ENCODE measurements at regions not wholly inside any gene's neighbourhood (a gene's known extent, or its start where the extent isn't known, plus 50 kb on each side); places are given as distances from the start of the nearest gene placed in this dataset.

GRCh38 chr4:141783770-141784169 is 147.4 kb downstream of the IL15 start:
- no peak for DNase-seq (ENCODE audit: low read depth in 4 of 4, low spot score in 3 of 4)

GRCh38 chr4:141786946-141787345 is 150.6 kb downstream of the IL15 start:
- no peak for DNase-seq (ENCODE audit: low read depth in 4 of 4, low spot score in 3 of 4)

- no peak for DNase-seq (ENCODE audit: low read depth in 4 of 4, low spot score in 3 of 4)
Observed at GRCh38 chr4:141788169-141788915, 152.0 kb downstream of the IL15 start.

GRCh38 chr4:141789716-141790115 is 153.3 kb downstream of the IL15 start:
- DNase-seq (ENCODE audit: low read depth in 4 of 4, low spot score in 3 of 4): no peak

GRCh38 chr4:141792164-141792563 is 155.8 kb downstream of the IL15 start:
- no peak for DNase-seq (ENCODE audit: low read depth in 4 of 4, low spot score in 3 of 4)

- DNase-seq (ENCODE audit: low read depth in 4 of 4, low spot score in 3 of 4): no peak
Observed at GRCh38 chr4:141797966-141798365, 161.6 kb downstream of the IL15 start.

GRCh38 chr4:141801558-141801957 is 165.2 kb downstream of the IL15 start:
- no peak for DNase-seq (ENCODE audit: low read depth in 4 of 4, low spot score in 3 of 4)

- DNase-seq (ENCODE audit: low read depth in 4 of 4, low spot score in 3 of 4): no peak
Observed at GRCh38 chr4:141802333-141802732, 165.9 kb downstream of the IL15 start.

GRCh38 chr4:141804836-141805235 is 168.5 kb downstream of the IL15 start:
- no peak for DNase-seq (ENCODE audit: low read depth in 4 of 4, low spot score in 3 of 4)

- no peak for DNase-seq (ENCODE audit: low read depth in 4 of 4, low spot score in 3 of 4)
Observed at GRCh38 chr4:141807103-141807891, 170.9 kb downstream of the IL15 start.

- DNase-seq (ENCODE audit: low read depth in 4 of 4, low spot score in 3 of 4): no peak
Observed at GRCh38 chr4:141810038-141810711, 173.8 kb downstream of the IL15 start.

GRCh38 chr4:141810712-141811375 is 174.5 kb downstream of the IL15 start:
- no peak for DNase-seq (ENCODE audit: low read depth in 4 of 4, low spot score in 3 of 4)

GRCh38 chr4:141812158-141812557 is 175.8 kb downstream of the IL15 start:
- DNase-seq (ENCODE audit: low read depth in 4 of 4, low spot score in 3 of 4): no peak

- DNase-seq (ENCODE audit: low read depth in 4 of 4, low spot score in 3 of 4): no peak
Observed at GRCh38 chr4:141814499-141814898, 178.1 kb downstream of the IL15 start.

GRCh38 chr4:141815646-141816045 is 179.3 kb downstream of the IL15 start:
- no peak for DNase-seq (ENCODE audit: low read depth in 4 of 4, low spot score in 3 of 4)

GRCh38 chr4:141826260-141826659 is 189.9 kb downstream of the IL15 start:
- no peak for DNase-seq (ENCODE audit: low read depth in 4 of 4, low spot score in 3 of 4)

GRCh38 chr4:141833209-141833608 is 196.8 kb downstream of the IL15 start:
- DNase-seq (ENCODE audit: low read depth in 4 of 4, low spot score in 3 of 4): no peak

GRCh38 chr4:141840299-141840986 is 204.1 kb downstream of the IL15 start:
- DNase-seq (ENCODE audit: low read depth in 4 of 4, low spot score in 3 of 4): no peak

GRCh38 chr4:141843136-141843535 is 206.8 kb downstream of the IL15 start:
- no peak for DNase-seq (ENCODE audit: low read depth in 4 of 4, low spot score in 3 of 4)

GRCh38 chr4:141845901-141846300 is 209.5 kb downstream of the IL15 start:
- DNase-seq (ENCODE audit: low read depth in 4 of 4, low spot score in 3 of 4): no peak
